HL-60/S4 (cell line): ENCODE measurements at regions not wholly inside any gene's neighbourhood (a gene's known extent, or its start where the extent isn't known, plus 50 kb on each side); places are given as distances from the start of the nearest gene placed in this dataset.
"Not testable (repeated sequence)": the region's sequence is repeated elsewhere in the genome, so short reads cannot be mapped to it uniquely, and the experiment has no call there.

ENCODE experiments used
- in situ Hi-C: fragments of 300-500 bp; cut with MboI; formaldehyde crosslinking; loops from 2 replicates; pipeline ENCODE4 v1.14.3; 2022; ENCODE audit warnings: low sequenced_read_pairs

DNA sequence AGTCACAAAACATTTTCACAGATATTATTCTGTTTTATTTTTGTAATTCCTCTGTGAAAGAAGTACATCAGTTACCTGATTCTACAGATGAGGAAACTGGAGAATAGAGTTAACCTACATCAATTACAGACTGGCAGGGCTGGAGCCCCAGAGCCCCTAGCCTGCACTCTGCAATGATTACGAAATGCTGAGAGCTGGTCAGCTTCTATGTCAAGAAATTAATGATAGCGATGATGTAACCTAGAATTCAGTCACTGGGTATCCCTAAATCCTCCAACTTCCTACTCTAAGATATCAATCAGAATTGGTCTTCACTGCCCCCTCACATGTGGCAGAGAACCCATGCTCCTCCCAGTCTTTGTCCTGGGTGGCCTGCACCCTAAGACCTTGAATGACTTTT lies 273.5 kb upstream of the PLET1 start:
- in situ Hi-C loops, result no loop called here

DNA sequence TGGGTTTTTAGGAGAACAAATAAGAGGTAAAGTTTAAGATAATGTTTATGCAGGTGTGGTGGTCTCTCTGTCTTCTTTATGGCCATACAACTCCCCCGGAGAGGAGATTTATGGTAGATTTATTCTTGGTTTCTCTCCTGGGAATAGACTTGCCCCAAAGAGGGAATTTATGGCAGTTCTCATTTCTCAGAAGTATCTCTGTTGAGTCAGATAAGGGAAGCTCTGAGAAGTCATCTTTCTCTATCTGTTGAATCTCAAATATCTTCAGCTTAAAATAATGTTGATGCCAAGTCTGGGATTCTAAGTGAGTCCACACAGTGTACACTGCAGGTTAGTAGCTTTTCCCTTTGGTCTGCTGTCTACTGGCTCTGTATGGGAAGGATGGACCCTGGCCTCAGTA lies 276.4 kb upstream of the PLET1 start:
- in situ Hi-C loops, result no loop called here

DNA sequence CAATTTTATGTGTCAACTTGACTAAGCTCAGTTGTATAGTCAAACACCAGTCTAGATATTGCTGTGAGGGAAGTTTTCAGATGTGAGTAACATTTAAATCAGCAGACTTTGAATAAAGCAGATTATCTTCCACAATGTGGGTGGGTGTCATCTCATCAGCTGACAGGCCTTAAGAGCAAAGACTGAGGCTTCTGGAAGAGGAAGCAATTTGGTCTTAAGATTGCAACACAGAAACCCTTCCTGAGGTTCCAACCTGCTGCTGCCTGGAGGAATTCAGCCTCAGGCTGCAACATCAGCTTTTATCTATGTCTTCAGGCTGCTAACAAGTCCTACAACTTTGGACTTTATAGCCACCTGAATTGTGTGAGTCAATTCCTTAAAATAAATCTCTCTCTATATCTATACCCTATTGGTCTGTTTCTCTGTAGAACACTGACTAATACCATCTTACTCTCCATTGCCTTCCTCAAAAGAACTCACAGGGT lies 277.2 kb upstream of the PLET1 start:
- in situ Hi-C loops, result no loop called here

DNA sequence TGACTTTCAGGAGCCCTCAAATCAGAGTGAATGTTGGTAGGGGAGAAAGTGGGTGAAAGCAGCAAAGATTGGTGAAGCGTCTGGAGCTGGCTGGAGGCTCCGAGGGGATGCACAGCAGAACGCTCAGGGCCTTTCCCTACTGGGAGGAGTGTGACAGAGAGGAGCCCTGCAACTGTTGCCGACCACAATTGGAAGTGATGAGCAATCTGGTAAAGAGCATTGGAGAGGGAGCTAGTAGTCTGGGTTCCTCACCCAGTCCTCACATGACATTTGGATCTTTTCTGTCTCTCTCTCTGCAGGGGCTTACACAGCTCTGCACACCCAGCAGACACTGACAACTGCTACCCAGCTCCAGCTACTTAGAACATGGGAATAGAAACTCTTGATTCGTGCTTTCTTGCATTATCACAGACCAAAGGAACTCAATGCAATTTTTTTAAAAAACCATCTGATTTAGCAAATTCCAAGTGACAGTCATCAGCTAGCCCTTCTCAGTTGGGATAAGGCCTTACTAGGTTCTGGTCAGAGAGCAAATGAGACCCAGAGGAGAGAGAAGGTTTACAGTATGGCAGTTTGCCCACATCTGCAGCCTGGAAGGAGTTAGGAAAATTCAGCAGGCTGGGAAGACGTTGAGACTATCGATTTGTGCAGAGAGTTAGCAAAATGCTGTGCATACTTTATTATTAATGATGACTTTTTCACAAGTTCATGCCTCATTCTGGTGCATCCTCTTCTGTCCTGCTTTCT lies 278.0 kb upstream of the PLET1 start:
- in situ Hi-C loops, result no loop called here

DNA sequence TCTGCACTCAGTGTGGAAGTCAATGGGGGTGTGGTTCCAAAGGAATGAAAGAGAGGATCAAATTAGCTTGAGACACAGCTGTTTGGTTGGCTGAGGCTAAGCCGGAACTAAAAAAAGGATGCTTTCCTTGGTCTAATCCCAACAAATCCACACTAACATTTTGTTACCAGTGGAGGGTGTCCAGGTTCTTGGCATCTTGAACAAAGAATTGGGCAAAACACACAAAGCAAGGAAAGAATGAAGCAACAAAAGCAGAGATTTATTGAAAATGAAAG lies 278.6 kb upstream of the PLET1 start:
- in situ Hi-C loops, result not testable (repeated sequence)

DNA sequence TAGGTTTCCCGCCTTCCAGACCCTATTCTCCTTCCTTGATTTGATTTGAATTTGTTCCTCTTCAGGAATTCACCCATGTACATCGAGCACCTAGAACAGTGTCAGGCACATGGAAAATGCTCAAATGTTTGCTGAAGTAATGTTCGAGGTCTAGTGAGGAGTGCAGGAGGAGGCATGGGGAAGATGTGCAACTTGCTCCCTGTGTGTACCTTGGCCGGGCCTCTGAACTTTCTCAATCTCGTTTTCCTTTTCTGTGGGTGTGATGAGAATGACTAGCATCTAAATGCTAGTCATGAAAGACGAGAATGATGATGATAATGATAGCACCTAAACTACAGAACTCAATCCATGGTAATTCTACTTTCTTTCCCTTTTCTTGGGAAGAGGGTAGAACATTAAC lies 279.1 kb upstream of the PLET1 start:
- in situ Hi-C loops, result no loop called here

DNA sequence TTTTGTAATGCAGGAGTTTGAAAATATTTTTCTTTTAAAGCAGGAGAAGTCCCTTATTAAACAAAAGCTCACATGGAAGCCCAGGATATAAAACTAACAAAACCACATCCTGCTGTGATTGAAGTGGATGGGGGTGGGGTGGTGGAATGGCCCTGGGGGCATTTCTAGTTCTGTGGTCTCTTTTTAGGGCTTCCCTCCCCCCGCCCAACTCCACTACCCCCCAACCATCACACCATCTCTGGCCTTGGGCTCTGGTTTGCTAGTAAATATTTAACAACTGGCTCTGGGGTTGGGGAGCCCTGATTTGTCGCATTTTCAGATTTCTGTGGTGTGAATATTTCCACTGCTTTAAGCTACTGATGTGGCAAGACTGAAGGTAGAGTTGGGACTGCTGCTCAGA lies 279.6 kb upstream of the PLET1 start:
- in situ Hi-C loops, result no loop called here

DNA sequence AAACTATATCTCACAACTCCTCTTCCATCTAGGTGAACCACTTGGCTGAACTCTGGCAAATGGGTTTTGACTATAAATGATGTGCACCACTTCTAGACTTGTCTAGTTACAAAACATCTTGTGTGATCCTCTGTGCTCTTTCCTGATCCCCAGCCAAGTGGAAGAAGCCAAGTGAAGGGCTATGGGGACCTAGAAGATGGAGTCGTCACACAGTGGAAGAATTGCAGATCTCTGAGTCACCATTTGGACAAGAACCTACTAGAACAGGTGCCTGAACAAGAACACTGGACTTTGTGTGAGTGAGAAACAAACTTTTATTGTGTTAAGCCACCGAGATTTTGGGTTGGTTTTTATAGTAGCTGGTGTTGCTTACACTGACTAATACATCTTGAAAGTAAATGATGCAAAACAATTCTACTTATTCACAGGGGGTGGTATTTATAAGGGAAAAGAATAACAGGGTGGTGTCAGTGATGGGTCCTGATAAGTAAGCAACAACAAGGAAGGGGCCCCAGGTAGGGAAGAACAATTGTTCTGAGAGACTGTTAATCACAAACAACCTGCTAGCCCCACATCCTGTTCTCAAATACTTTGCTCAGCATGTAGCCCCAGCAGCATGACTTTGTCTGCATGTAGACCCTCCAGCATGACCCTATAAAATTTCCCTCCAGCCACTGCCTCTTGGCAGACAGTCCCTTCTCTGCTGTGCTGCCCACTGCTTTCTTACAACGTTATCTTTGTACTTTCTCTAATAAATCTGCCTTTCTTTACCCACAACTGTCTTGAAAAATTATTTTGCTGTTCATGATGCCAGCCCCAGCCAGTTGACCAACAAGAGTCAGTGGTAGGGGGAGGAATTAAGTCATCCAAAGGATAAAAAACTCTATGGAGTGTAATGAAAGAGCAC lies 280.7 kb upstream of the PLET1 start:
- in situ Hi-C loops, result no loop called here

DNA sequence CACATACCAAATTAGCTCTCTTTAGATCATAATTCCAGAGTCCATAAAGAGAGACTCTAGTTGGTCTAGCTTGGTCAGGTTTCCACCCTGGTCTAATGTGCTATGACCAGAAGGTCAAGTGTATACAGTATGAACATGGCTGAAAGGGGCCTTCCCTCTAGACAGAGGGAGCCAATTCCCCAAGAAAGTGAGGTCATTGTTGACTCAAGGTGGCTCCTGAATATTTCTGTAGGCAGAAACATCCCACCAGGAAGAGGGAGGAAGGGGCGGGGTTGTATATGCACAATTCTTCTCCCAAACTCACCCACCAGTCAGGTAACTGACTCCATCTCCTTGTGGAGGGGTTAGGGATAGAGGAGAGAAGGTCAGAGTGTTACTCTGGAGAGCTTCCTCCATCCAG lies 281.8 kb upstream of the PLET1 start:
- in situ Hi-C loops, result no loop called here

DNA sequence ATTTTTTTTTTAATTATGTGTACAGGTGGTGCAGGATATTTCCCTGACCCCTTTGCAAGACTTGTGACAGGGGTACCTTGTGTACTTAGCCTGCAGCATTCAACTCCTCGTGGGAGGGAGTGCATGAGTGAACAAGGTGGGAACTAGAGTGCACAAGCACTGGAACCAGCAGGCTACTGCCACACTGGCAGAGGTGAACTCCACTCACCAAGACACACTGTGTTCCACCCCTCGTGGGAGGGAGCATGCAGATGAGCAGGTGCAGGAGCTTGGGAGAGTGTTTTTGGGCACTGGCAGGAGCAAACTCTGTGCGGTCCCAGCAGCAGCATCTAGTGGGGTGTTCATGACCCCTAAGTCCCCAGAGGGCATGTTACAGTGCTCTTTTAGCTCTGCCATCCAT lies 282.7 kb upstream of the PLET1 start:
- in situ Hi-C loops, result no loop called here

DNA sequence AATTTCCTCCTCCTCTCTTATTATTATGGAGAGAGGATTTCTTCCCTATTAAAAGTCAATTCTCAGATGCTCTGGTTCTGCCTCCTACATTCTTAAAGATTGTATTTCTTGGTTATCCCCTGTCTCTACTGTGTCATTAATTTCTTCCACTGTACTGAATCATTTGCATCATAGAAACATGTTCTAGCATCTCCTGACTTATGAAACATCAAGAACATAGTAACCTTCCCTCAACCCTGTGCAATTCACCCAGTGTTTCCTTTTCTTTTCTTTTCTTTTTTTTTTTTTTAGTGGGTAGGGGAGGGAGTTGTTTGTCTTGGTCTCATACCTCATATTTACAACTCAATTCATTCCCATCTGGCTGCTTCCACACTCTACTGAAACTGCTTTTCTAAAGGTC lies 288.0 kb upstream of the PLET1 start:
- in situ Hi-C loops, result no loop called here

DNA sequence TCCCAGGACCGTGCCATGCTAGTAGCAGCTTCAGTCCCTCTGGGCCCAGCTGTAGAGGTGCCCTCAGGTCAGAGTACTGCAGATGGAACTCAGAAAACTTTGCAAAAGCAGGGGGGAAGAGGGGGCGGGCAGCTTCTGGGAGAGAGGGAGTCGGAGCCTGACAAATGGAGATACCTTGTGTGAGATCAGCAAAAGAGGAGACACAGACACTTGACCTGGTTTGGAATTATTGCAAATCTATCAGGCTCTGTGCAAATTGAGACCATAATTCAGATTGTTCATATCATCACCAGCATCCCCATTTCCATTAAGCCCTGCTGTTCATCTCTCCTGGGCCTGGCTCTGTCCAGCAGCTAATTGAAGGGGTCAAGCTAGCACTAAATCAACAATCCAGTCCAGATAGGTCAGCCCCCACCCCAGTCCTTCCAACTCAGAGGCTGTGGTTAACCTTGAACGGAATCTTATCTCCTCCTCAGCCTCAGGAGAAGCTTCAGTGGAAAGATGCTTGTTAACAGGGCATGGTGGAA lies 292.6 kb upstream of the PLET1 start:
- in situ Hi-C loops, result loop anchor here (25.0 kb wide), 1 partner anchor 266 kb away; no protein-coding TSS in a partner anchor

DNA sequence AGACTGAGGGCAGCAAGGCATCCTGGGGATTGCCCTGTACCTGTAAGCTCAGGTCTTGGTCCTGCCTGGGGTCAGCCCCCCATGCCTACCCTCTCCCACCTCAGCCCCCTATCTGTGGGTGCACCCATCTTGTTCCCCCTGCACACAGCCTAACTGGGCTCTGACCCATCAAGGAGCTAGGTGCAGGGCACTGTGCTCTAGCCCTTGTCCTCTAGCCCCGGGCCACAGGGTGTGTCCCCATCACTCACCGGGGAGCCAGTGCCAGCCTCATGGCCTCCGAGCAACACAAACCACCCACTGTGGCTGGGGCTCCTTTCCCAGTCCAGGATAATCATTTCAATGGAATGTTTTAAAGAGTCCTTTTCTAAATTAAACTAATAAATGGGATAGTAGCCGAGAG lies 293.9 kb upstream of the PLET1 start:
- in situ Hi-C loops, result loop anchor here (25.0 kb wide), 1 partner anchor 267 kb away; no protein-coding TSS in a partner anchor

DNA sequence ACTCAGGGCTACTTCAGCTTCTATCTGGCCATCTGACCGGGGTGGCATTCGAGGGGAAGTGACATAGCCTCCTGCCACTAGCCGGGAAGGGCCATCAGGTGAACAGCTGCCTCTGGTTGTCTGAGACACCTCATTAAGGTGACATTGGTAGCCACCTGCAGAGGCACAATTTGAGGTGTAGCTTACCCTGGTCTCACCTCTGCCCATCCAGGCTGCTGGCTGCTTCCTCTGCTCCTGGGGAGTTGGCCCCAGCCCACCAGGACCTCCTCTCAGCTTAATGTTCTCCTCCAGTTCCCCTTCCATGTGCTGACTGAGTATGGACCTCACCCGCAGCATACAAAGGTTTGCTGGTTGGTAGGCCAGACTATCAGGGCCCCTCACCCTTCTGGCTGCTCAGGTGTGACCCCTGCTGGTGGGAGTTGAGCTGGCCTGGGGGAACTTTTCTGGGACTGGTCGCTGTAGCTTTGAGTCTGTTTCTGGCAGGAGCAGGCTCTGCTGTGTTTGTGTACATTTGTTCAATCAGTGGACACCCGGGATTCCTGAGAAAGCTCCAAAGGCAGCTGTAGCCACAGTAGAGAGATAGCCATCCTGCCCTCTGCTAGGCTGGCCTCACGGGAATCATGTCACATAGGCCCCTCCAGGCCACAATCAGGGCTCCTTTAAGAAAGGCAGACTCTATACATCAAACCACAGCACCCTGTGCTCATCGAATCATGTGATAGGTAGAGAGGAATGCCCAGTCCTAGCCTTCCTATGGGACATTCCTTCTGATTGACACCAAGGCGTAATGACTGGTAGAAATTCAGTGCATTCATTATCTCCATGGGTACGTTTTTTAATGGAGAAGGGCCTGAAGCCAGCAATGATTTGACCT lies 295.1 kb upstream of the PLET1 start:
- in situ Hi-C loops, result loop anchor here (25.0 kb wide), 1 partner anchor 268 kb away; no protein-coding TSS in a partner anchor

DNA sequence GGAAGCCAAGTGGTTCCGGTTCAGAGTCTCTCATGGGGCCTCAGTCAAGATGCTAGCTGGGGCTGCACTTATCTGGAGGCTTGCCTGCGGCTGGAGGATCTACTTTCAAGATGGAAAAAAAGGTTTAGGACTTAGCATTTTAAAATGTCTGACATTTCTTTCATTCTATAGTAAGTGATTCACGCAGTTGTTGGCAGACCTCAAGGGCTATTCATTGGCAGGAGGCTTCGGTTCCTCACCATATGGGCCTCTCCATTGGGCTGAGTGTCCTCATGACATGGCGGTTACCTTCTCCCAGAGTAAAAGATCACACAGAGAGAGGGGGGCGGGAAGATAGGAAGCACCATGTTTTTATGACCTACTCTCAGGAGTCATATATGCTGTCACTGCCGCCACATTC lies 298.0 kb upstream of the PLET1 start:
- in situ Hi-C loops, result loop anchor here (25.0 kb wide), 1 partner anchor 271 kb away; no protein-coding TSS in a partner anchor

DNA sequence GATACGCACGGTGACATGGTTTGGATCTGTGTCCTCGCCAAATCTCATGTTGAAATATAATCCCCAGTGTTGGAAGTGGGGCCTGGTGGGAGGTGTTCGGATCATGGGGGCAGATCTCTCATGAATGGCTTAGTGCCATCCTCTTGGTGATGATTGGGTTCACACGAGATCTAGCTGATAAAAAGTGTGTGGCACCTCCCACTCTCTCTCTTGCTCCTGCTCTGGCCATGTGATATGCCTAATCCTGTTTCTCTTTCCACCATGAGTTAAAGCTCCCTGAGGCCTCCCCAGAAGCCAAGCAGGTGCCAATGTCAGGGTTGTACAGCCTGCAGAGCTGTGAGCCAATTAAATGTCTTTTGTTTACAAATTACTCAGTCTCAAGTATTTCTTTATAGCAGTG lies 303.1 kb upstream of the PLET1 start:
- in situ Hi-C loops, result loop anchor here (25.0 kb wide), 1 partner anchor 277 kb away; no protein-coding TSS in a partner anchor

DNA sequence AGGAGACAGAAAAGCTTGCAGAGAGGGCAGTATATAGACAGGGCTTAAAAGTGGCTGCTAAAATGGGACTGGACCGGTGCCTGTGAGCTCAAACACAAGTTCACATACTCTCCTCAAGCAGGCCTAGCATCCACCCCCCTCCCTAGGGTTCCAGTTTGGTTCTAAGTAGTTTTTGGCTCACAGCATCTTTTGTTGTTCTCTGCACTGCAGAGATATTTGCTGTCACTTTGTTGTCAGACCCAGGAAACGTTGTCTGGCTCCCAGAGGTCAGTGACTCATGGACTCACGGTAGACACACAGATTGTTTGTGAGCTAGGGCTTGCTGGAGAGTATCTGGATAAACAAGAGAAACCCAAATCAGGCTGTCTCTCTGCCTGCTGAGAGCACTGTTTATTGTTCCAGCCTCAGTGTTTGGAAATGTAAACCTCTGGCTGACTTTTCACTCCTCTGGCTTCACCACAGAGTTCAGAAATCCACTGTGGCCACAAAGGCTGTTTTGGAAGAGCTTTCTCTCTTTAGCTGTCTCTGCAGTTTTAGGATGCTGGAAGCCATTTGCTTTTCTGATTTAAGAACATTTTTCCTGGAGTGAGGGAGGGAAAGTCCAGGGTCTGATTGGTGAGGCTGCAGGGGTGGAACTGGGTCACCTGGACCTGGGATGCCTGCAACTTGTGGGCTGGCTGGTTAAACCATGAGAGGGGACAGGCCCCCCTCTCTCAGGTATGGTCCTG lies 303.7 kb upstream of the PLET1 start:
- in situ Hi-C loops, result loop anchor here (25.0 kb wide), 1 partner anchor 277 kb away; no protein-coding TSS in a partner anchor

DNA sequence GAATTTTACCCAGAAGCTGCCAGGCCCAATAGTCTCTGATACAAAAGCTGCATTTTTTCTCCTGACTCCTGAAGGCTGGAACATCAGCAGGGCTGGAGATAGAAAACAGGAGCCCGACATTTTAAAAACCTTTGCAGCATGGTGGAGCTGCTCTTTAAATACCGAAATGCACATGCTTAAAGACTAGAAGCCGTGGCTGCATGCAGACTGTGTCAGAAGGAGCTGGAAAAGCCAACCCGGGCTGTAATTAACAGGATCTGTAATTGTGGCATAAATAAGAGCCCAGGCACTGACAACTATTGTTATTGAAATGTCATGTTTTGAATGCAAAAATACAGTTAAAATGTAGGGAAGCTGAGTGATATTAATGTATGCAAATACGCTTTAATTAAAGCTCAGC lies 304.9 kb upstream of the PLET1 start:
- in situ Hi-C loops, result loop anchor here (25.0 kb wide), 1 partner anchor 278 kb away; no protein-coding TSS in a partner anchor

DNA sequence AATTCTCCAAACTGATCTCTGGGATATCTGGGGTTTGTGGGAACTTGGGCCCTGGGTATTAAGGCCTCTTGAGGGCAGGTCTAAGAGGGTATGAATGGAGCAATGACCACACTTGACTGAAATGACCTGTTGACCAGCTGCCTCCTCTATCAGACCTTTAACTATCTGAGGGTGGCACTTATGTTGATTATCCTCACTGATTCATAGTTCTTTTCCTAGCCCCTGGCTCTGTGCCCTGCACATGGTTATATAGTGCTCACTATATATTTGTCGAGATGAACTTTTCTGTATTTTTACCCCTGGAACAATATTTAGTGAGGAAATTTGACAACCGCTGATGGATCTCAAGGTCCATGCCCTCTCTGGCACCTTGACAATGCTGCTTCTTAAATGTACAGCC lies 305.5 kb upstream of the PLET1 start:
- in situ Hi-C loops, result loop anchor here (25.0 kb wide), 1 partner anchor 279 kb away; no protein-coding TSS in a partner anchor

DNA sequence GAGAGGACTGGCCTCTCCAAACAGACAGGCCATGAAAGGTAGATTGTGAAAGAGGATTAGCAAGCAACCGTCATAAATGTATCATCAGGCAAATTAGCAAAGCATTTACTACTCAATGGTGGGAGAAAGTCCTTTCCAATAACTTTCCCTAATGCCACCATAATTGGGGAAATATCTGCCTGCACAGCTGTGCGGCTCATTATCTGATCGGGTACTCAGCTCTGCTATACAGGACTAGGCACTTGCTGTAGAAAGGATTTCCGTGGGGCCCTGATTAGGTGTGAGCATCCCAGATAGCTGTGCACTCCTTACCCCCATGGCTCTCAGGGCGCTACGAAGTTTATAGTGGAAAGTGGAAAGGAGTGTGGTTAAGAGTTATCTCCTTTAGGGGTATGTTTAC lies 309.7 kb upstream of the PLET1 start:
- in situ Hi-C loops, result loop anchor here (25.0 kb wide), 1 partner anchor 283 kb away; no protein-coding TSS in a partner anchor
